ENCODE measurements at regions not wholly inside any gene's neighbourhood (a gene's known extent, or its start where the extent isn't known, plus 50 kb on each side); places are given as distances from the start of the nearest gene placed in this dataset.
"Not testable (repeated sequence)": the region's sequence is repeated elsewhere in the genome, so short reads cannot be mapped to it uniquely, and the experiment has no call there.

GRCh38 chrX:117429501-117429900 lies 687.1 kb downstream of the KLHL13 start:
- Histone ChIP-seq H3K27me3 (ENCODE audit: control insufficient read depth, insufficient read depth, low read length) (no peaks in the 10 kb centered on the region), H3K36me3 (ENCODE audit: control insufficient read depth, insufficient read depth, low read length) (no peaks in the 10 kb centered on the region), H3K9me3 (ENCODE audit: control insufficient read depth, insufficient read depth, low read length) (peaks cover 1% of the 10 kb centered on the region), H3K4me3 (ENCODE audit: low read depth, low read length) (no peak overlapping the region), H3K4me1 (ENCODE audit: control insufficient read depth, insufficient read depth, low read length) (no peaks in the 10 kb centered on the region), H3K27ac (ENCODE audit: low read depth, low read length) (no peak overlapping the region)
- no CpG with 5 or more reads among the region's 2 CpGs for WGBS (ENCODE audit: insufficient coverage)
- DNase-seq (ENCODE audit: low read depth in 4 of 6, low spot score in 6 of 6), result peak in 1 of 6 donors; percentile 2

- Histone ChIP-seq H3K27me3 (ENCODE audit: control insufficient read depth, insufficient read depth, low read length) (no peaks in the 10 kb centered on the region), H3K4me3 (ENCODE audit: low read depth, low read length) (no peak overlapping the region), H3K9me3 (ENCODE audit: control insufficient read depth, insufficient read depth, low read length) (no peaks in the 10 kb centered on the region), H3K27ac (ENCODE audit: low read depth, low read length) (no peak overlapping the region), H3K36me3 (ENCODE audit: control insufficient read depth, insufficient read depth, low read length) (no peaks in the 10 kb centered on the region), H3K4me1 (ENCODE audit: control insufficient read depth, insufficient read depth, low read length) (no peaks in the 10 kb centered on the region)
- WGBS (ENCODE audit: insufficient coverage), result 94% methylated on average over 2 of the region's 4 CpGs
- DNase-seq (ENCODE audit: low read depth in 4 of 6, low spot score in 6 of 6), result no peak
Measured at GRCh38 chrX:117407449-117408150, 709.0 kb downstream of the KLHL13 start.

- no peaks in the 10 kb centered on the region for H3K27me3 ChIP-seq (ENCODE audit: control insufficient read depth, insufficient read depth, low read length)
- WGBS (ENCODE audit: insufficient coverage), result no CpG with 5 or more reads among the region's 2 CpGs
- H3K4me3 ChIP-seq (ENCODE audit: low read depth, low read length), result no peak overlapping the region
- DNase-seq (ENCODE audit: low read depth in 4 of 6, low spot score in 6 of 6), result no peak
- H3K36me3 ChIP-seq (ENCODE audit: control insufficient read depth, insufficient read depth, low read length), result no peaks in the 10 kb centered on the region
- H3K9me3 ChIP-seq (ENCODE audit: control insufficient read depth, insufficient read depth, low read length), result no peaks in the 10 kb centered on the region
- H3K4me1 ChIP-seq (ENCODE audit: control insufficient read depth, insufficient read depth, low read length), result no peaks in the 10 kb centered on the region
- H3K27ac ChIP-seq (ENCODE audit: low read depth, low read length), result no peak overlapping the region
Measured at GRCh38 chrX:117400839-117401238, 715.8 kb downstream of the KLHL13 start.

GRCh38 chrX:117400005-117400404 lies 716.6 kb downstream of the KLHL13 start:
- H3K4me1 ChIP-seq (ENCODE audit: control insufficient read depth, insufficient read depth, low read length), result no peaks in the 10 kb centered on the region
- no CpG with 5 or more reads among the region's 2 CpGs for WGBS (ENCODE audit: insufficient coverage)

GRCh38 chrX:117397844-117398243 lies 718.8 kb downstream of the KLHL13 start:
- Histone ChIP-seq H3K36me3 (ENCODE audit: control insufficient read depth, insufficient read depth, low read length) (no peaks in the 10 kb centered on the region), H3K4me1 (ENCODE audit: control insufficient read depth, insufficient read depth, low read length) (no peaks in the 10 kb centered on the region), H3K27me3 (ENCODE audit: control insufficient read depth, insufficient read depth, low read length) (no peaks in the 10 kb centered on the region), H3K4me3 (ENCODE audit: low read depth, low read length) (no peak overlapping the region), H3K27ac (ENCODE audit: low read depth, low read length) (no peak overlapping the region), H3K9me3 (ENCODE audit: control insufficient read depth, insufficient read depth, low read length) (no peaks in the 10 kb centered on the region)
- no peak for DNase-seq (ENCODE audit: low read depth in 4 of 6, low spot score in 6 of 6)
- no CpG with 5 or more reads among the region's 2 CpGs for WGBS (ENCODE audit: insufficient coverage)

More at GRCh38 chrX:117400005-117400404, 716.6 kb downstream of the KLHL13 start:
- H3K9me3 ChIP-seq (ENCODE audit: control insufficient read depth, insufficient read depth, low read length), result no peaks in the 10 kb centered on the region
- no peak overlapping the region for H3K27ac ChIP-seq (ENCODE audit: low read depth, low read length)
- no peak for DNase-seq (ENCODE audit: low read depth in 4 of 6, low spot score in 6 of 6)
- H3K4me3 ChIP-seq (ENCODE audit: low read depth, low read length), result no peak overlapping the region
- no peaks in the 10 kb centered on the region for H3K36me3 ChIP-seq (ENCODE audit: control insufficient read depth, insufficient read depth, low read length)
- no peaks in the 10 kb centered on the region for H3K27me3 ChIP-seq (ENCODE audit: control insufficient read depth, insufficient read depth, low read length)

GRCh38 chrX:117394506-117395070 lies 722.0 kb downstream of the KLHL13 start:
- DNase-seq (ENCODE audit: low read depth in 4 of 6, low spot score in 6 of 6); H3K4me1 ChIP-seq (ENCODE audit: control insufficient read depth, insufficient read depth, low read length); H3K27me3 ChIP-seq (ENCODE audit: control insufficient read depth, insufficient read depth, low read length); H3K9me3 ChIP-seq (ENCODE audit: control insufficient read depth, insufficient read depth, low read length); H3K4me3 ChIP-seq (ENCODE audit: low read depth, low read length); H3K27ac ChIP-seq (ENCODE audit: low read depth, low read length); H3K36me3 ChIP-seq (ENCODE audit: control insufficient read depth, insufficient read depth, low read length): not testable (repeated sequence)
- 87% methylated on average over 23 of the region's 33 CpGs for WGBS (ENCODE audit: insufficient coverage)

- not testable (repeated sequence) for H3K9me3 ChIP-seq (ENCODE audit: control insufficient read depth, insufficient read depth, low read length); H3K27ac ChIP-seq (ENCODE audit: low read depth, low read length); DNase-seq (ENCODE audit: low read depth in 4 of 6, low spot score in 6 of 6); H3K4me1 ChIP-seq (ENCODE audit: control insufficient read depth, insufficient read depth, low read length); H3K27me3 ChIP-seq (ENCODE audit: control insufficient read depth, insufficient read depth, low read length); H3K4me3 ChIP-seq (ENCODE audit: low read depth, low read length); H3K36me3 ChIP-seq (ENCODE audit: control insufficient read depth, insufficient read depth, low read length)
- WGBS (ENCODE audit: insufficient coverage), result 89% methylated on average over 2 of the region's 5 CpGs
Measured at GRCh38 chrX:117392360-117392759, 724.2 kb downstream of the KLHL13 start.

GRCh38 chrX:117376460-117376859 lies 740.1 kb downstream of the KLHL13 start:
- H3K36me3 ChIP-seq (ENCODE audit: control insufficient read depth, insufficient read depth, low read length), result no peaks in the 10 kb centered on the region
- no peaks in the 10 kb centered on the region for H3K4me1 ChIP-seq (ENCODE audit: control insufficient read depth, insufficient read depth, low read length)
- H3K27me3 ChIP-seq (ENCODE audit: control insufficient read depth, insufficient read depth, low read length), result no peaks in the 10 kb centered on the region
- H3K9me3 ChIP-seq (ENCODE audit: control insufficient read depth, insufficient read depth, low read length), result no peaks in the 10 kb centered on the region
- H3K4me3 ChIP-seq (ENCODE audit: low read depth, low read length), result no peak overlapping the region
- no peak for DNase-seq (ENCODE audit: low read depth in 4 of 6, low spot score in 6 of 6)
- H3K27ac ChIP-seq (ENCODE audit: low read depth, low read length), result no peak overlapping the region

GRCh38 chrX:117335209-117335608 lies 781.4 kb downstream of the KLHL13 start:
- Histone ChIP-seq H3K36me3 (ENCODE audit: control insufficient read depth, insufficient read depth, low read length) (no peaks in the 10 kb centered on the region), H3K4me3 (ENCODE audit: low read depth, low read length) (no peak overlapping the region), H3K27ac (ENCODE audit: low read depth, low read length) (no peak overlapping the region), H3K4me1 (ENCODE audit: control insufficient read depth, insufficient read depth, low read length) (no peaks in the 10 kb centered on the region), H3K9me3 (ENCODE audit: control insufficient read depth, insufficient read depth, low read length) (no peaks in the 10 kb centered on the region), H3K27me3 (ENCODE audit: control insufficient read depth, insufficient read depth, low read length) (no peaks in the 10 kb centered on the region)
- no peak for DNase-seq (ENCODE audit: low read depth in 4 of 6, low spot score in 6 of 6)
- WGBS (ENCODE audit: insufficient coverage), result no CpG with 5 or more reads among the region's 1 CpG

GRCh38 chrX:117327373-117327772 lies 789.2 kb downstream of the KLHL13 start:
- DNase-seq (ENCODE audit: low read depth in 4 of 6, low spot score in 6 of 6), result peak; percentile 13 to 82 (median 33)
- H3K27ac ChIP-seq (ENCODE audit: low read depth, low read length), result no peak overlapping the region
- no peaks in the 10 kb centered on the region for H3K27me3 ChIP-seq (ENCODE audit: control insufficient read depth, insufficient read depth, low read length)
- no peaks in the 10 kb centered on the region for H3K4me1 ChIP-seq (ENCODE audit: control insufficient read depth, insufficient read depth, low read length)
- H3K9me3 ChIP-seq (ENCODE audit: control insufficient read depth, insufficient read depth, low read length), result peaks cover 3% of the 10 kb centered on the region
- H3K36me3 ChIP-seq (ENCODE audit: control insufficient read depth, insufficient read depth, low read length), result no peaks in the 10 kb centered on the region
- WGBS (ENCODE audit: insufficient coverage), result no CpG with 5 or more reads among the region's 1 CpG
- no peak overlapping the region for H3K4me3 ChIP-seq (ENCODE audit: low read depth, low read length)

Measured in spinal cord (tissue), 9 donors.